ENCODE measurements at regions not wholly inside any gene's neighbourhood (a gene's known extent, or its start where the extent isn't known, plus 50 kb on each side); places are given as distances from the start of the nearest gene placed in this dataset.

DNA sequence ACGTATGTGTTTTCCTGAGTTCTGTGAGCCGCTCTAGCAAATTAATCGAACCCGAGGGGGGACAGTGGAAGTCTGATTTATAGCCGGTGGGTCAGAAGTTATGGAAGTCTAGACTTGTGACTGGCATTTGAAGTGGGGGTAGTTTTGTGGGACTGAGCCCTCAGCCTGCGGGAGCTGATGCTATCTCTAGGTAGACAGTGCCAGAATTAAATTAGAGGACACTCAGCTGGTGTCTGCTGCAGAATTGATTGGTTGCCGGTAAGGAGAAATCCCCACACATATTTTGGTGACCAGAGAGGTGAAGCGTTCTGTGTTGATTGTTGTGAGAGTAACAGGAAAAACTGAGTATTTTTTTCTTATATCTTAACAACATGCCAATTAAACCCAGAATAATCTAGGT lies 143.8 kb upstream of the ADCY1 start:
- H3K4me3 ChIP-seq (ENCODE audit: low read length), result no peak overlapping the region
- peaks cover 38% of the 10 kb centered on the region for H3K27me3 Mint-ChIP-seq

DNA sequence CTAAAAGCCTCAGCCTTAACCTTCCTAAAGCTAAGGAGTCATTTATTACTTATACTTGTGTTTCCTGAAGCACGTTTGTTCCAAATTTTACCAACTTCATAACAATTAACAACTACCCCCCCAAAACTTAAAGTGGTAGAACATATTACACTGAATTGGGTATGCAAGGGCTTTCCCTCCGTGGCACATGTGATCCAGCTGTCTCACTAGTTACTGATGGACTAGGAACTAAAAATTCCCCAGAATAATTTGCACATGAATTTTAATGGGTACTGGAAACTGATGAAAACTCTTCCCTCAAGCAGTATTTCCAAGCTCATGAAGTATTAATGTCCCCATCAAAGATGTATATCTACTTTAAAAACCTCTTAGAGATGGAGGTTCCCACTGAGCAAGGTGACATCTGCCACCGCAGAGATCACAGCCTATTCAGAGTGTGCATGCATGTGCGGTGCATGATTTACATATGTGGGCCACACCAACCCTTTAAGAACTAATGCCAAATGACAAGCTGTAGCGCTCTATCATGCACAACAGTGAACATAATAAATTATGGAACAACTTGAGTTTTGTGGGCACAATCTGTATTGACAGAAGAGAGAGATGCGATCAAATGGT lies 139.9 kb upstream of the ADCY1 start:
- no peak overlapping the region for H3K27ac Mint-ChIP-seq
- no peak for ATAC-seq (ENCODE audit: poor library complexity)
- POLR2A ChIA-PET, result no interaction called here
- TF ChIP-seq, protein P1, sequence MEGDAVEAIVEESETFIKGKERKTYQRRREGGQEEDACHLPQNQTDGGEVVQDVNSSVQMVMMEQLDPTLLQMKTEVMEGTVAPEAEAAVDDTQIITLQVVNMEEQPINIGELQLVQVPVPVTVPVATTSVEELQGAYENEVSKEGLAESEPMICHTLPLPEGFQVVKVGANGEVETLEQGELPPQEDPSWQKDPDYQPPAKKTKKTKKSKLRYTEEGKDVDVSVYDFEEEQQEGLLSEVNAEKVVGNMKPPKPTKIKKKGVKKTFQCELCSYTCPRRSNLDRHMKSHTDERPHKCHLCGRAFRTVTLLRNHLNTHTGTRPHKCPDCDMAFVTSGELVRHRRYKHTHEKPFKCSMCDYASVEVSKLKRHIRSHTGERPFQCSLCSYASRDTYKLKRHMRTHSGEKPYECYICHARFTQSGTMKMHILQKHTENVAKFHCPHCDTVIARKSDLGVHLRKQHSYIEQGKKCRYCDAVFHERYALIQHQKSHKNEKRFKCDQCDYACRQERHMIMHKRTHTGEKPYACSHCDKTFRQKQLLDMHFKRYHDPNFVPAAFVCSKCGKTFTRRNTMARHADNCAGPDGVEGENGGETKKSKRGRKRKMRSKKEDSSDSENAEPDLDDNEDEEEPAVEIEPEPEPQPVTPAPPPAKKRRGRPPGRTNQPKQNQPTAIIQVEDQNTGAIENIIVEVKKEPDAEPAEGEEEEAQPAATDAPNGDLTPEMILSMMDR (IDR thresholded peaks at IDR 0.05), result no peak
- no peaks in the 10 kb centered on the region for H3K36me3 ChIP-seq (ENCODE audit: insufficient read depth, low read length)
- no peaks in the 10 kb centered on the region for H3K4me1 Mint-ChIP-seq (ENCODE audit: low read depth)
- intact Hi-C loops (cut with DNase I, micrococcal nuclease), result no loop called here
- peaks cover 40% of the 10 kb centered on the region for H3K27me3 Mint-ChIP-seq
- H3K4me1 ChIP-seq (ENCODE audit: insufficient read depth, low read length), result no peaks in the 10 kb centered on the region
- no peaks in the 10 kb centered on the region for H3K9me3 Mint-ChIP-seq
- no peak overlapping the region for H3K27ac ChIP-seq (ENCODE audit: low read depth in 1 of 2, low read length in 2 of 2)
- H3K4me3 ChIP-seq (ENCODE audit: low read length), result no peak overlapping the region
- CTCF ChIA-PET, result no interaction called here
- H3K4me3 Mint-ChIP-seq, result no peak overlapping the region
- peaks cover 0 to 4% of the 10 kb centered on the region in 2 experiments for H3K9me3 ChIP-seq (ENCODE audit: control insufficient read depth in 1 of 2, insufficient read depth in 1 of 2, low read length in 2 of 2)
- H3K36me3 Mint-ChIP-seq (ENCODE audit: low read depth), result no peaks in the 10 kb centered on the region
- no peak for DNase-seq
- peaks cover 6 to 13% of the 10 kb centered on the region in 2 experiments for H3K27me3 ChIP-seq (ENCODE audit: control insufficient read depth in 1 of 2, insufficient read depth in 2 of 2, low read length in 2 of 2)

More for the DNA sequence above, 143.8 kb upstream of the ADCY1 start:
- Histone ChIP-seq H3K4me1 (ENCODE audit: insufficient read depth, low read length) (no peaks in the 10 kb centered on the region), H3K27ac (ENCODE audit: low read depth in 1 of 2, low read length in 2 of 2) (no peak overlapping the region), H3K9me3 (ENCODE audit: control insufficient read depth in 1 of 2, insufficient read depth in 1 of 2, low read length in 2 of 2) (peaks cover 0 to 4% of the 10 kb centered on the region in 2 experiments), H3K27me3 (ENCODE audit: control insufficient read depth in 1 of 2, insufficient read depth in 2 of 2, low read length in 2 of 2) (peaks cover 0 to 8% of the 10 kb centered on the region in 2 experiments), H3K36me3 (ENCODE audit: insufficient read depth, low read length) (no peaks in the 10 kb centered on the region)
- TF ChIP-seq, protein P1 (IDR thresholded peaks at IDR 0.05), result no peak
- intact Hi-C loops (cut with DNase I, micrococcal nuclease), result no loop called here
- CTCF ChIA-PET, result no interaction called here
- no peak for ATAC-seq (ENCODE audit: poor library complexity)
- POLR2A ChIA-PET, result no interaction called here
- DNase-seq, result no peak
- Mint-ChIP-seq H3K4me3 (no peak overlapping the region), H3K4me1 (ENCODE audit: low read depth) (no peaks in the 10 kb centered on the region), H3K27ac (no peak overlapping the region), H3K9me3 (no peaks in the 10 kb centered on the region), H3K36me3 (ENCODE audit: low read depth) (no peaks in the 10 kb centered on the region)

GRCh38 chr7:45435131-45435530 lies 139.0 kb upstream of the ADCY1 start:
- H3K4me1 Mint-ChIP-seq (ENCODE audit: low read depth), result no peaks in the 10 kb centered on the region
- intact Hi-C loops (cut with DNase I, micrococcal nuclease), result no loop called here
- no peaks in the 10 kb centered on the region for H3K4me1 ChIP-seq (ENCODE audit: insufficient read depth, low read length)
- H3K27me3 ChIP-seq (ENCODE audit: control insufficient read depth in 1 of 2, insufficient read depth in 2 of 2, low read length in 2 of 2), result peaks cover 6 to 13% of the 10 kb centered on the region in 2 experiments
- no peaks in the 10 kb centered on the region for H3K9me3 Mint-ChIP-seq
- no peak overlapping the region for H3K27ac Mint-ChIP-seq
- ChIA-PET POLR2A (no interaction called here), CTCF (no interaction called here)
- H3K36me3 Mint-ChIP-seq (ENCODE audit: low read depth), result no peaks in the 10 kb centered on the region
- H3K4me3 ChIP-seq (ENCODE audit: low read length), result no peak overlapping the region
- no peaks in the 10 kb centered on the region for H3K36me3 ChIP-seq (ENCODE audit: insufficient read depth, low read length)
- H3K27ac ChIP-seq (ENCODE audit: low read depth in 1 of 2, low read length in 2 of 2), result no peak overlapping the region
- TF ChIP-seq, protein P1 (IDR thresholded peaks at IDR 0.05), result no peak
- no peak overlapping the region for H3K4me3 Mint-ChIP-seq
- H3K9me3 ChIP-seq (ENCODE audit: control insufficient read depth in 1 of 2, insufficient read depth in 1 of 2, low read length in 2 of 2), result peaks cover 0 to 4% of the 10 kb centered on the region in 2 experiments
- no peak for DNase-seq
- no peak for ATAC-seq (ENCODE audit: poor library complexity)
- H3K27me3 Mint-ChIP-seq, result peaks cover 48% of the 10 kb centered on the region
